ENCODE measurements at regions not wholly inside any gene's neighbourhood (a gene's known extent, or its start where the extent isn't known, plus 50 kb on each side); places are given as distances from the start of the nearest gene placed in this dataset.

- TF ChIP-seq FOXP2 (optimal IDR thresholded peaks at IDR 0.05; ENCODE audit: borderline replicate concordance, extremely low read depth, extremely low read length, insufficient read depth): no peak
- TF ChIP-seq TAF1 (IDR thresholded peaks at IDR 0.05; ENCODE audit: borderline replicate concordance, insufficient read depth, low read length): no peak
- no peak for TF ChIP-seq REST (IDR thresholded peaks at IDR 0.05; ENCODE audit: insufficient read depth in 1 of 2, low read depth in 2 of 2, low read length in 2 of 2)
- TF ChIP-seq SIN3A (IDR thresholded peaks at IDR 0.05; ENCODE audit: borderline replicate concordance, insufficient read depth, low read length): no peak
- no peak for TF ChIP-seq POLR2AphosphoS5 (IDR thresholded peaks at IDR 0.05; ENCODE audit: low read depth, low read length)
These were observed 161.1 kb downstream of the ERMARD start for GRCh38 chr6:169912266-169913095.

GRCh38 chr6:169911264-169912263, 160.1 kb downstream of the ERMARD start:
- TF ChIP-seq POLR2AphosphoS5 (IDR thresholded peaks at IDR 0.05; ENCODE audit: low read depth, low read length) (no peak), TAF1 (IDR thresholded peaks at IDR 0.05; ENCODE audit: borderline replicate concordance, insufficient read depth, low read length) (no peak), FOXP2 (optimal IDR thresholded peaks at IDR 0.05; ENCODE audit: borderline replicate concordance, extremely low read depth, extremely low read length, insufficient read depth) (no peak), SIN3A (IDR thresholded peaks at IDR 0.05; ENCODE audit: borderline replicate concordance, insufficient read depth, low read length) (no peak), REST (IDR thresholded peaks at IDR 0.05; ENCODE audit: insufficient read depth in 1 of 2, low read depth in 2 of 2, low read length in 2 of 2) (no peak)

- TF ChIP-seq FOXP2 (optimal IDR thresholded peaks at IDR 0.05; ENCODE audit: borderline replicate concordance, extremely low read depth, extremely low read length, insufficient read depth): no peak
- TF ChIP-seq TAF1 (IDR thresholded peaks at IDR 0.05; ENCODE audit: borderline replicate concordance, insufficient read depth, low read length): no peak
- TF ChIP-seq REST (IDR thresholded peaks at IDR 0.05; ENCODE audit: insufficient read depth in 1 of 2, low read depth in 2 of 2, low read length in 2 of 2): no peak
- no peak for TF ChIP-seq SIN3A (IDR thresholded peaks at IDR 0.05; ENCODE audit: borderline replicate concordance, insufficient read depth, low read length)
- TF ChIP-seq POLR2AphosphoS5 (IDR thresholded peaks at IDR 0.05; ENCODE audit: low read depth, low read length): no peak
These were observed 157.7 kb downstream of the ERMARD start for GRCh38 chr6:169909113-169909512.

- TF ChIP-seq REST (IDR thresholded peaks at IDR 0.05; ENCODE audit: insufficient read depth in 1 of 2, low read depth in 2 of 2, low read length in 2 of 2): no peak
- no peak for TF ChIP-seq SIN3A (IDR thresholded peaks at IDR 0.05; ENCODE audit: borderline replicate concordance, insufficient read depth, low read length)
- TF ChIP-seq TAF1 (IDR thresholded peaks at IDR 0.05; ENCODE audit: borderline replicate concordance, insufficient read depth, low read length): no peak
These were observed 157.0 kb downstream of the ERMARD start for GRCh38 chr6:169908403-169908933.
